ENCODE measurements at regions not wholly inside any gene's neighbourhood (a gene's known extent, or its start where the extent isn't known, plus 50 kb on each side); places are given as distances from the start of the nearest gene placed in this dataset.
"Not testable (repeated sequence)": the region's sequence is repeated elsewhere in the genome, so short reads cannot be mapped to it uniquely, and the experiment has no call there.

DNA sequence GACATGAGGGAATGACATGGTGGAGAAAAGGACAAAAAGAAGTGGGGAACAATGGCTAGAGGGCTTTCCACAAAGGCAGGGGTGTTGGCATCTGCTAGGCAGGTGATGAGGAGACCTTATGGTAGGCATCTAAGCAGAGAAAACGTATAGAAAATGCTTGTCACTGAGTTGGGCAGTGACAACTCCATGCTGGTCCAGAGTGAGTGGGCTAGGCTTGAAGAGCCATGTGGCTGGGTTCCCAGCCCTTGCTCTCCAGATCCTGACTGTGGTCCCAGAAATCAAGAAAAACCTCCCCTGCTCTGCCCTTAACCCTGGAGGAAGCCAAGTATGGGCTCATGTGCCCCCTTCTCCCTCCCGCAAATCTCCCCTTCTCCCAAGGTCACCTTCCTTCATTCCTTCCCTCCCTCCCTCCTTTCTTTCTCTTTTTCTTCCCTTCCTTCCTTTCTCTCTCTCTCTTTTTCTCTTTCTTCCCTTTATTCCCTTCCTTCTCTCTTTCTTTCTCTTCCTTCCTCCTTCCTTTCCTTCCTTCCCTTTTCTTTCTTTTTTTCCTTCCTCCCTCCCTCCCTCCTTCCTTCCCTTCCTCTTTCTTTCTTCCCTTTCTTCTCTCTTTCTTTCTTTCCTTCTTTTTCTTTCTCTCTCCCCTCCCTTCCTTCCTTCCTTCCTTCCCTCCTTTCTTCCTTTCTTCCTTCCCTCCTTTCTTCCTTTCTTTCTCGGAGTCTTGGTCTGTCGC lies 102.8 kb downstream of the NAV1 start:
- DNase-seq (ENCODE audit: low read depth in 1 of 2, low spot score in 1 of 2), result no peak
- no peak overlapping the region for H3K4me3 ChIP-seq (replicated peaks; ENCODE audit: insufficient read depth, low read length)
- no peak overlapping the region for H3K27ac ChIP-seq (replicated peaks)
- peaks cover 1% of the 10 kb centered on the region for H3K27me3 ChIP-seq (ENCODE audit: insufficient read depth, poor library complexity, severe bottlenecking)
- no peak for TF ChIP-seq SPI1 (IDR thresholded peaks at IDR 0.05; ENCODE audit: borderline replicate concordance, low read depth)

DNA sequence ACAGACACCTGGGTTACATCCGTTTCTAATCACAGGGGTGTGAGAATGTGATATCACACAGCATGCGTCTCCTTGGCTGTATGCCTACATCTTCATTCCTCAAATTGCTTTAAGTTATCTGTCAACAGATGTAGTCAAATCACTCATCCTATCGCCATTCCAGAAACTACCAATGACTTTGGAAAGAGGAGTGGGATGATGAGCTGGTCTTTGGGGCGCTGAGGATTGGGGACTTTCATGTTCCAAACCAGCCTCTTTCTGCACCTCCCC lies 104.8 kb downstream of the NAV1 start:
- DNase-seq (ENCODE audit: low read depth in 1 of 2, low spot score in 1 of 2), result no peak
- Histone ChIP-seq H3K27ac (replicated peaks) (no peak overlapping the region), H3K27me3 (ENCODE audit: insufficient read depth, poor library complexity, severe bottlenecking) (peaks cover 16% of the 10 kb centered on the region), H3K4me3 (replicated peaks; ENCODE audit: insufficient read depth, low read length) (no peak overlapping the region)
- TF ChIP-seq, protein P1, sequence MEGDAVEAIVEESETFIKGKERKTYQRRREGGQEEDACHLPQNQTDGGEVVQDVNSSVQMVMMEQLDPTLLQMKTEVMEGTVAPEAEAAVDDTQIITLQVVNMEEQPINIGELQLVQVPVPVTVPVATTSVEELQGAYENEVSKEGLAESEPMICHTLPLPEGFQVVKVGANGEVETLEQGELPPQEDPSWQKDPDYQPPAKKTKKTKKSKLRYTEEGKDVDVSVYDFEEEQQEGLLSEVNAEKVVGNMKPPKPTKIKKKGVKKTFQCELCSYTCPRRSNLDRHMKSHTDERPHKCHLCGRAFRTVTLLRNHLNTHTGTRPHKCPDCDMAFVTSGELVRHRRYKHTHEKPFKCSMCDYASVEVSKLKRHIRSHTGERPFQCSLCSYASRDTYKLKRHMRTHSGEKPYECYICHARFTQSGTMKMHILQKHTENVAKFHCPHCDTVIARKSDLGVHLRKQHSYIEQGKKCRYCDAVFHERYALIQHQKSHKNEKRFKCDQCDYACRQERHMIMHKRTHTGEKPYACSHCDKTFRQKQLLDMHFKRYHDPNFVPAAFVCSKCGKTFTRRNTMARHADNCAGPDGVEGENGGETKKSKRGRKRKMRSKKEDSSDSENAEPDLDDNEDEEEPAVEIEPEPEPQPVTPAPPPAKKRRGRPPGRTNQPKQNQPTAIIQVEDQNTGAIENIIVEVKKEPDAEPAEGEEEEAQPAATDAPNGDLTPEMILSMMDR (IDR thresholded peaks at IDR 0.05; ENCODE audit: insufficient read depth, low read length), result no peak
- no peak for TF ChIP-seq GABPA (IDR thresholded peaks at IDR 0.05; ENCODE audit: low read depth)
- TF ChIP-seq, protein P2, sequence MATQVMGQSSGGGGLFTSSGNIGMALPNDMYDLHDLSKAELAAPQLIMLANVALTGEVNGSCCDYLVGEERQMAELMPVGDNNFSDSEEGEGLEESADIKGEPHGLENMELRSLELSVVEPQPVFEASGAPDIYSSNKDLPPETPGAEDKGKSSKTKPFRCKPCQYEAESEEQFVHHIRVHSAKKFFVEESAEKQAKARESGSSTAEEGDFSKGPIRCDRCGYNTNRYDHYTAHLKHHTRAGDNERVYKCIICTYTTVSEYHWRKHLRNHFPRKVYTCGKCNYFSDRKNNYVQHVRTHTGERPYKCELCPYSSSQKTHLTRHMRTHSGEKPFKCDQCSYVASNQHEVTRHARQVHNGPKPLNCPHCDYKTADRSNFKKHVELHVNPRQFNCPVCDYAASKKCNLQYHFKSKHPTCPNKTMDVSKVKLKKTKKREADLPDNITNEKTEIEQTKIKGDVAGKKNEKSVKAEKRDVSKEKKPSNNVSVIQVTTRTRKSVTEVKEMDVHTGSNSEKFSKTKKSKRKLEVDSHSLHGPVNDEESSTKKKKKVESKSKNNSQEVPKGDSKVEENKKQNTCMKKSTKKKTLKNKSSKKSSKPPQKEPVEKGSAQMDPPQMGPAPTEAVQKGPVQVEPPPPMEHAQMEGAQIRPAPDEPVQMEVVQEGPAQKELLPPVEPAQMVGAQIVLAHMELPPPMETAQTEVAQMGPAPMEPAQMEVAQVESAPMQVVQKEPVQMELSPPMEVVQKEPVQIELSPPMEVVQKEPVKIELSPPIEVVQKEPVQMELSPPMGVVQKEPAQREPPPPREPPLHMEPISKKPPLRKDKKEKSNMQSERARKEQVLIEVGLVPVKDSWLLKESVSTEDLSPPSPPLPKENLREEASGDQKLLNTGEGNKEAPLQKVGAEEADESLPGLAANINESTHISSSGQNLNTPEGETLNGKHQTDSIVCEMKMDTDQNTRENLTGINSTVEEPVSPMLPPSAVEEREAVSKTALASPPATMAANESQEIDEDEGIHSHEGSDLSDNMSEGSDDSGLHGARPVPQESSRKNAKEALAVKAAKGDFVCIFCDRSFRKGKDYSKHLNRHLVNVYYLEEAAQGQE (IDR thresholded peaks at IDR 0.05; ENCODE audit: insufficient replicate concordance, low read depth), result no peak
- no peak for TF ChIP-seq POLR2AphosphoS5 (IDR thresholded peaks at IDR 0.05; ENCODE audit: low read depth)
- TF ChIP-seq SPI1 (IDR thresholded peaks at IDR 0.05; ENCODE audit: borderline replicate concordance, low read depth), result no peak

DNA sequence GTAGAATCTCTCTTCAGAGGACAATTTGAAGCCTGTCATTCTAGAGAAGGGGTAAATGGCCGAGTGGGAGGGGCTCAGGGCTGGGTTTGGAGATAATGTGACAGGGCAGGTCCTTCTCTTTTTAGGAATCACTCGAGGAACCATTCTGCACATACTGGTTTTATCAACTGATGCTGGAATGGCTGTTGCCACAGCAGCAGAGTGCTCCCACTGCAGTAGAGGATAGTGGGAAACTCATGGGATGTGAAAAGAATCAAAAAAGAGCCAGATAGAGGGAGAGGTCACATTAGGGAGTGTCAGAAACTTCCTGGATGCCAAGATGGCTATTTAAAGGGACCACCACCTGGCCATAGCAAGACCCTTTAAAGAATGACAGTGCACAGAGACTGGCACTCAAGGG lies 105.3 kb downstream of the NAV1 start:
- DNase-seq (ENCODE audit: low read depth in 1 of 2, low spot score in 1 of 2), result no peak
- TF ChIP-seq, protein P2 (IDR thresholded peaks at IDR 0.05; ENCODE audit: insufficient replicate concordance, low read depth), result no peak
- TF ChIP-seq, protein P1 (IDR thresholded peaks at IDR 0.05; ENCODE audit: insufficient read depth, low read length), result no peak
- TF ChIP-seq GABPA (IDR thresholded peaks at IDR 0.05; ENCODE audit: low read depth) (no peak), POLR2AphosphoS5 (IDR thresholded peaks at IDR 0.05; ENCODE audit: low read depth) (no peak), SPI1 (IDR thresholded peaks at IDR 0.05; ENCODE audit: borderline replicate concordance, low read depth) (no peak)
- Histone ChIP-seq H3K27ac (replicated peaks) (no peak overlapping the region), H3K27me3 (ENCODE audit: insufficient read depth, poor library complexity, severe bottlenecking) (peaks cover 20% of the 10 kb centered on the region), H3K4me3 (replicated peaks; ENCODE audit: insufficient read depth, low read length) (no peak overlapping the region)

GRCh38 chr1:201645000-201645399 lies 106.1 kb downstream of the NAV1 start:
- DNase-seq (ENCODE audit: low read depth in 1 of 2, low spot score in 1 of 2); H3K27ac ChIP-seq (replicated peaks); H3K4me3 ChIP-seq (replicated peaks; ENCODE audit: insufficient read depth, low read length): not testable (repeated sequence)
- H3K27me3 ChIP-seq (ENCODE audit: insufficient read depth, poor library complexity, severe bottlenecking), result peaks cover 28% of the 10 kb centered on the region

DNA sequence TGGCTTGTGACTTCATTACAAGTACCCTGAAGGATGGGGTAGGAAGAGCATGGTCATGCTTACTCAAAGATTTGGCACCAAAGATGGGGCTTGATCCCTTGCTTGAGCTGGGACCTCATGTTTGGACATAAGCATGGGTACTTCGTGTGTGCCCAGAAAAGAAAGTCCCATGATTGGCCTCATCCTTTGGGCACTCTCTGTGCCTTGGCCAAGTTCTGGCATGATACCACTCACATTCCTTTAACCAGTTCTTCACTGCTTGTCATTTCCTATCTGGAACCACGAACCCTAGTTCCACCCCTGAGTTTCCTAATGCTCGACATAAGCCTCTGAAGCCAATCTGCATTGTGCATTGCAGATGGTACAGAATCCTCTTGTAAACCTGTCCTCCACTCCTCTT lies 107.0 kb downstream of the NAV1 start:
- H3K27me3 ChIP-seq (ENCODE audit: insufficient read depth, poor library complexity, severe bottlenecking), result peaks cover 37% of the 10 kb centered on the region
- TF ChIP-seq, protein P2 (IDR thresholded peaks at IDR 0.05; ENCODE audit: insufficient replicate concordance, low read depth), result no peak
- TF ChIP-seq SPI1 (IDR thresholded peaks at IDR 0.05; ENCODE audit: borderline replicate concordance, low read depth) (no peak), GABPA (IDR thresholded peaks at IDR 0.05; ENCODE audit: low read depth) (no peak)
- TF ChIP-seq, protein P1 (IDR thresholded peaks at IDR 0.05; ENCODE audit: insufficient read depth, low read length), result no peak
- no peak overlapping the region for H3K4me3 ChIP-seq (replicated peaks; ENCODE audit: insufficient read depth, low read length)
- no peak overlapping the region for H3K27ac ChIP-seq (replicated peaks)
- no peak for DNase-seq (ENCODE audit: low read depth in 1 of 2, low spot score in 1 of 2)

Measured in HL-60 (cell line).